CD4-positive, alpha-beta T cell (primary cell): ENCODE measurements at regions not wholly inside any gene's neighbourhood (a gene's known extent, or its start where the extent isn't known, plus 50 kb on each side); places are given as distances from the start of the nearest gene placed in this dataset.

ENCODE experiments used
- ATAC-seq: fragments of 200-7000 bp; cut with Tn5 transposase; one replicate; pipeline ENCODE4 v1.10.0; 2022; ENCODE audit warnings: mild to moderate bottlenecking; ENCODE audit not compliant: poor library complexity
- CTCF ChIA-PET: fragments of 350-600 bp; sonication (Branson Sonifier 250); formaldehyde crosslinking; loops from one replicate; lab custom pipeline; 2021; ENCODE audit warnings: antibody characterized with exemption, inconsistent platforms; lab: Charles Lee
- POLR2A ChIA-PET: fragments of 350-600 bp; sonication (Branson Sonifier 250); formaldehyde crosslinking; loops from one replicate; lab custom pipeline; 2021; ENCODE audit warnings: antibody characterized with exemption, inconsistent platforms; lab: Charles Lee
- DNase-seq, 14 experiments: peaks; one replicate each; pipeline ENCODE4 v3.0.0-alpha.2; 2013 to 2020; ENCODE audit warnings: mixed read lengths in 2 of 14
- H3K27ac ChIP-seq, 2 donors: one replicate each; pipeline versions ENCODE4 v1.5.1 to v1.7.0; 2013; ENCODE audit warnings: low read length in 2 of 2, low read depth in 1 of 2, mild to moderate bottlenecking in 1 of 2
- H3K27me3 ChIP-seq, 2 experiments: 1 replicate in 1 of 2; 2 replicates in 1 of 2; pipeline versions ENCODE4 v1.6.1 to v1.7.0; 2013; ENCODE audit warnings: low read length in 2 of 2, control low read depth in 1 of 2, mild to moderate bottlenecking in 1 of 2, moderate library complexity in 1 of 2; ENCODE audit not compliant: insufficient read depth in 2 of 2, control insufficient read depth in 1 of 2
- H3K36me3 ChIP-seq: one replicate; pipeline ENCODE4 v1.6.1; 2013; ENCODE audit warnings: low read length, control low read depth; ENCODE audit not compliant: insufficient read depth
- H3K4me1 ChIP-seq: one replicate; pipeline ENCODE4 v1.6.1; 2013; ENCODE audit warnings: low read length, control low read depth; ENCODE audit not compliant: insufficient read depth
- H3K4me3 ChIP-seq: one replicate; pipeline ENCODE4 v1.5.1; 2013; ENCODE audit warnings: mild to moderate bottlenecking, low read length, moderate library complexity
- H3K9me3 ChIP-seq, 2 experiments: 1 replicate in 1 of 2; 2 replicates in 1 of 2; pipeline versions ENCODE4 v1.6.1 to v1.7.0; 2013; ENCODE audit warnings: low read length in 2 of 2, mild to moderate bottlenecking in 2 of 2, control low read depth in 1 of 2, moderate library complexity in 1 of 2; ENCODE audit not compliant: control insufficient read depth in 1 of 2, insufficient read depth in 1 of 2
- H3K27ac Mint-ChIP-seq: one replicate; pipeline ENCODE4 v1.8.0; 2020; ENCODE audit warnings: mixed read lengths
- H3K27me3 Mint-ChIP-seq: one replicate; pipeline ENCODE4 v1.8.0; 2021; ENCODE audit warnings: mixed read lengths
- H3K36me3 Mint-ChIP-seq: one replicate; pipeline ENCODE4 v1.8.0; 2021; ENCODE audit warnings: low read depth, mixed read lengths
- H3K4me1 Mint-ChIP-seq: one replicate; pipeline ENCODE4 v1.8.0; 2021; ENCODE audit warnings: low read depth, mixed read lengths
- H3K4me3 Mint-ChIP-seq: one replicate; pipeline ENCODE4 v1.8.0; 2020; ENCODE audit warnings: mild to moderate bottlenecking, mixed read lengths
- H3K9me3 Mint-ChIP-seq: one replicate; pipeline ENCODE4 v1.8.0; 2020; ENCODE audit warnings: mixed read lengths
- CTCF ChIP-seq: fragments of 200-600 bp; IDR thresholded peaks from one replicate; pipeline ENCODE4 v1.8.0; 2022; ENCODE audit warnings: antibody characterized with exemption, mild to moderate bottlenecking
- intact Hi-C, 2 experiments: fragments of 100-400 bp; cut with DNase I in 1 of 2; cut with micrococcal nuclease in 1 of 2; formaldehyde crosslinking; loops; one replicate each; pipeline versions ENCODE4 v1.15.1 to v1.9.0; 2023 to 2025; cut with DNase I, micrococcal nuclease

GRCh38 chr13:44031555-44031954, 151.9 kb downstream of the LACC1 start:
- intact Hi-C loops, result no loop called here
- Histone ChIP-seq H3K27ac (no peak overlapping the region), H3K27me3 (no peaks in the 10 kb centered on the region), H3K4me3 (no peak overlapping the region), H3K9me3 (peaks cover 0 to 4% of the 10 kb centered on the region in 2 experiments), H3K4me1 (no peaks in the 10 kb centered on the region), H3K36me3 (no peaks in the 10 kb centered on the region)
- no peak for TF ChIP-seq CTCF
- H3K4me1 Mint-ChIP-seq, result no peaks in the 10 kb centered on the region
- H3K27ac Mint-ChIP-seq, result no peak overlapping the region
- ChIA-PET CTCF (no interaction called here), POLR2A (no interaction called here)
- H3K36me3 Mint-ChIP-seq, result no peaks in the 10 kb centered on the region
- H3K4me3 Mint-ChIP-seq, result no peak overlapping the region
- H3K9me3 Mint-ChIP-seq, result peaks cover 6% of the 10 kb centered on the region
- DNase-seq (no peak), ATAC-seq (no peak)
- peaks cover 25% of the 10 kb centered on the region for H3K27me3 Mint-ChIP-seq

- Mint-ChIP-seq H3K27ac (no peak overlapping the region), H3K4me1 (no peaks in the 10 kb centered on the region), H3K4me3 (no peak overlapping the region), H3K36me3 (no peaks in the 10 kb centered on the region), H3K27me3 (peaks cover 25% of the 10 kb centered on the region), H3K9me3 (peaks cover 6% of the 10 kb centered on the region)
- Histone ChIP-seq H3K27ac (no peak overlapping the region), H3K4me1 (no peaks in the 10 kb centered on the region), H3K36me3 (no peaks in the 10 kb centered on the region), H3K9me3 (peaks cover 0 to 4% of the 10 kb centered on the region in 2 experiments), H3K4me3 (no peak overlapping the region), H3K27me3 (no peaks in the 10 kb centered on the region)
- CTCF ChIA-PET, result no interaction called here
- no peak for ATAC-seq
- TF ChIP-seq CTCF, result no peak
- POLR2A ChIA-PET, result interaction anchor here (0.5 kb wide), 1 partner anchor 181 kb away, joined by 3 read pairs; no protein-coding TSS in a partner anchor
- no peak for DNase-seq
- intact Hi-C loops, result no loop called here
Observed at GRCh38 chr13:44032802-44033201, 153.1 kb downstream of the LACC1 start.

GRCh38 chr13:44035400-44035799, 155.7 kb downstream of the LACC1 start:
- Mint-ChIP-seq H3K4me1 (no peaks in the 10 kb centered on the region), H3K4me3 (no peak overlapping the region), H3K27ac (no peak overlapping the region), H3K36me3 (no peaks in the 10 kb centered on the region), H3K9me3 (peaks cover 6% of the 10 kb centered on the region), H3K27me3 (peaks cover 25% of the 10 kb centered on the region)
- POLR2A ChIA-PET, result no interaction called here
- peaks cover 0 to 4% of the 10 kb centered on the region in 2 experiments for H3K9me3 ChIP-seq
- no peaks in the 10 kb centered on the region for H3K4me1 ChIP-seq
- no peak overlapping the region for H3K4me3 ChIP-seq
- intact Hi-C loops, result no loop called here
- H3K27me3 ChIP-seq, result no peaks in the 10 kb centered on the region
- no peak for TF ChIP-seq CTCF
- H3K27ac ChIP-seq, result no peak overlapping the region
- H3K36me3 ChIP-seq, result no peaks in the 10 kb centered on the region
- ATAC-seq, result no peak
- no peak for DNase-seq
- CTCF ChIA-PET, result no interaction called here
